ENCODE measurements at regions not wholly inside any gene's neighbourhood (a gene's known extent, or its start where the extent isn't known, plus 50 kb on each side); places are given as distances from the start of the nearest gene placed in this dataset.

DNA sequence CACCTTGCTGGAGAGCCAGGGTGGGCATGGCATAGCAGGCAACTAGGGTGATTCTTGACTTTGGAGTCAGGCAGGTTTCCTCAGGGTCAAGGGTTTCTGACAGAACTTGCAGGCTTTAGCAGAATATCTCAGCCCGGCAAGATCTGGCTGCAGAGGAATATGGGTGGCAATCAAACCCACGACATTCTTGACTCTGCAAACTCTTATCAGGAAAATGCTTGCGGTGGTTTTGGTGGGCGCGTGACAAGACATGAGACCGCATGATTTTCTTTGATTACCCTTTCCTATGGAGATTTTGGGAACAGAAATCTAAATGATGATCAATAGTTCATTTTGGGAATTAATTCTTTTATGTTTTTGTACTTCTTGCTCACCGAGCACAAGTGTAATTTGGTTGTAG is 449.5 kb downstream of the VRK1 start:
- DNase-seq = no peak
- ATAC-seq = no peak
- H3K9me3 ChIP-seq = no peaks in the 10 kb centered on the region
- H3K27me3 ChIP-seq (ENCODE audit: insufficient read depth in 3 of 3, low read length in 2 of 3) = no peaks in the 10 kb centered on the region
- H3K36me3 ChIP-seq (ENCODE audit: insufficient read depth in 1 of 2, low read depth in 1 of 2) = no peaks in the 10 kb centered on the region
- TF ChIP-seq, protein P1, sequence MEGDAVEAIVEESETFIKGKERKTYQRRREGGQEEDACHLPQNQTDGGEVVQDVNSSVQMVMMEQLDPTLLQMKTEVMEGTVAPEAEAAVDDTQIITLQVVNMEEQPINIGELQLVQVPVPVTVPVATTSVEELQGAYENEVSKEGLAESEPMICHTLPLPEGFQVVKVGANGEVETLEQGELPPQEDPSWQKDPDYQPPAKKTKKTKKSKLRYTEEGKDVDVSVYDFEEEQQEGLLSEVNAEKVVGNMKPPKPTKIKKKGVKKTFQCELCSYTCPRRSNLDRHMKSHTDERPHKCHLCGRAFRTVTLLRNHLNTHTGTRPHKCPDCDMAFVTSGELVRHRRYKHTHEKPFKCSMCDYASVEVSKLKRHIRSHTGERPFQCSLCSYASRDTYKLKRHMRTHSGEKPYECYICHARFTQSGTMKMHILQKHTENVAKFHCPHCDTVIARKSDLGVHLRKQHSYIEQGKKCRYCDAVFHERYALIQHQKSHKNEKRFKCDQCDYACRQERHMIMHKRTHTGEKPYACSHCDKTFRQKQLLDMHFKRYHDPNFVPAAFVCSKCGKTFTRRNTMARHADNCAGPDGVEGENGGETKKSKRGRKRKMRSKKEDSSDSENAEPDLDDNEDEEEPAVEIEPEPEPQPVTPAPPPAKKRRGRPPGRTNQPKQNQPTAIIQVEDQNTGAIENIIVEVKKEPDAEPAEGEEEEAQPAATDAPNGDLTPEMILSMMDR (IDR thresholded peaks at IDR 0.05) = no peak
- intact Hi-C loops (cut with DNase I) = no loop called here
- WGBS, 3 donors = 88 to 93% (median 92%) methylated on average over 7 of the region's 7 CpGs
- H3K4me3 ChIP-seq = no peak overlapping the region
- no peak overlapping the region for H3K27ac ChIP-seq
- H3K4me1 ChIP-seq = no peaks in the 10 kb centered on the region

DNA sequence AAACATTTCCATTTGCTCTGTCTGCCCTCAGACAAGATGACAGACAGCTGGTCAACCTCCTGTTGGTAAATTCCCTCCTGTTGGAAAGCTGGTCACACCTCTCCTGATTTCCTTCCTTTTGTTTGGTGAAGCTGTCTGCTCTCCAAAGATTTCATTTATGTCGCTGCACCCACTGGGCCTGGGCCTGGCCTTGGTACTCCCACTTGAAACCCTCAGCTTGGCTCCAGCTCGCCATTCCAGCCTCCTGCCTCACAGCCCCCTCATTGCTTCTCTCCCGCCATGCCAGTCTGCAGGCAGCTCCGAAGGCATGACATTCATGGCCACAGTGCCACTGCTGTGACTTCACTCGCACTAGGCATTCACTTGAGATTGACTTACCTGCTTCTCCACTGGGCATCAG is 451.8 kb downstream of the VRK1 start:
- Histone ChIP-seq H3K36me3 (ENCODE audit: insufficient read depth in 1 of 2, low read depth in 1 of 2) (no peaks in the 10 kb centered on the region), H3K4me3 (no peak overlapping the region), H3K27ac (no peak overlapping the region), H3K9me3 (no peaks in the 10 kb centered on the region), H3K4me1 (no peaks in the 10 kb centered on the region), H3K27me3 (ENCODE audit: insufficient read depth in 3 of 3, low read length in 2 of 3) (no peaks in the 10 kb centered on the region)
- DNase-seq (no peak), ATAC-seq (no peak)
- intact Hi-C loops (cut with DNase I) = no loop called here
- TF ChIP-seq, protein P1 (IDR thresholded peaks at IDR 0.05) = no peak
- 77 to 81% (median 80%) methylated on average over 5 of the region's 5 CpGs for WGBS, 3 donors

GRCh38 chr14:97250931-97251330 is 453.7 kb downstream of the VRK1 start:
- TF ChIP-seq, protein P1 (IDR thresholded peaks at IDR 0.05) = no peak

GRCh38 chr14:97251491-97252155 is 454.4 kb downstream of the VRK1 start:
- Histone ChIP-seq H3K27me3 (ENCODE audit: insufficient read depth in 3 of 3, low read length in 2 of 3) (no peaks in the 10 kb centered on the region), H3K4me3 (no peak overlapping the region), H3K9me3 (no peaks in the 10 kb centered on the region), H3K4me1 (no peaks in the 10 kb centered on the region), H3K27ac (no peak overlapping the region), H3K36me3 (ENCODE audit: insufficient read depth in 1 of 2, low read depth in 1 of 2) (no peaks in the 10 kb centered on the region)
- 56 to 62% (median 57%) methylated on average over 9 of the region's 9 CpGs for WGBS, 3 donors
- intact Hi-C loops (cut with DNase I) = no loop called here
- TF ChIP-seq, protein P1 (IDR thresholded peaks at IDR 0.05) = no peak
- no peak for ATAC-seq
- no peak for DNase-seq

More at GRCh38 chr14:97250931-97251330, 453.7 kb downstream of the VRK1 start:
- Histone ChIP-seq H3K27ac (no peak overlapping the region), H3K9me3 (no peaks in the 10 kb centered on the region), H3K27me3 (ENCODE audit: insufficient read depth in 3 of 3, low read length in 2 of 3) (no peaks in the 10 kb centered on the region), H3K4me1 (no peaks in the 10 kb centered on the region), H3K4me3 (no peak overlapping the region), H3K36me3 (ENCODE audit: insufficient read depth in 1 of 2, low read depth in 1 of 2) (no peaks in the 10 kb centered on the region)
- no peak for DNase-seq
- intact Hi-C loops (cut with DNase I) = no loop called here
- no peak for ATAC-seq
- WGBS, 3 donors = 66 to 76% (median 69%) methylated on average over 5 of the region's 5 CpGs

DNA sequence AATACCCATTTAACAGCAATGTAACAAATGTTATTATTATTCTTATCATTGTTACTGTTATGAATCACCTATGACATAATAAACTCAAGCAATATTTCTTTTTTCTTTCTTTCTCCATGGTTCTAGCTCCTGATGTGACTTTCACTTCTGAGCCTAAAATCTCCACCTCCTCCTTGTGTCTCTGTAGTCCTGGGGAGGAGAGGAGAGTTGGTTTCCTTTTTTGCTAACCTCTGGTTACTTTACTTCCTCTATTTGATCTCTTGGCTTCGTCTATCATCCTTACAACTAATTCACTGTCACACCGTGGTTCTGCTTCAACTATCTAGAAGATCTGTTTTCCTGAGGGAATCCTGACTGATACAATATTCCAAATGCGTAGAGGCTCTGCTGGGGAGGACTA is 456.6 kb downstream of the VRK1 start:
- ATAC-seq (no peak), DNase-seq (no peak)
- Histone ChIP-seq H3K4me3 (no peak overlapping the region), H3K36me3 (ENCODE audit: insufficient read depth in 1 of 2, low read depth in 1 of 2) (no peaks in the 10 kb centered on the region), H3K27me3 (ENCODE audit: insufficient read depth in 3 of 3, low read length in 2 of 3) (no peaks in the 10 kb centered on the region), H3K9me3 (no peaks in the 10 kb centered on the region), H3K4me1 (no peaks in the 10 kb centered on the region), H3K27ac (no peak overlapping the region)
- WGBS, 3 donors = 28 to 38% (median 34%) methylated on average over 3 of the region's 3 CpGs
- intact Hi-C loops (cut with DNase I) = no loop called here
- TF ChIP-seq, protein P1 (IDR thresholded peaks at IDR 0.05) = no peak

Measured in psoas muscle (tissue), 7 donors.